K562 (cell line): ENCODE measurements at regions not wholly inside any gene's neighbourhood (a gene's known extent, or its start where the extent isn't known, plus 50 kb on each side); places are given as distances from the start of the nearest gene placed in this dataset.

ENCODE experiments used
- ATAC-seq: fragments of 200-7000 bp; cut with Tn5 transposase; 3 replicates; pipeline ENCODE4 v1.9.1; 2020; ENCODE audit warnings: moderate library complexity
- BruUV-seq: library from RNA; stranded (reverse); fragments of 400-500 nt; replicated peaks from 2 replicates; lab custom pipeline; 2021; lab: Mats Ljungman, UMichigan
- CTCF ChIA-PET: fragments of 300-600 bp; formaldehyde crosslinking; extraction: SDS; loops from one replicate; lab custom pipeline; 2021; ENCODE audit warnings: low intra/inter-chr PET ratio; lab: Yijun Ruan, JAX
- POLR2A ChIA-PET: fragments of 300-600, 350-650 bp; sonication (Branson Sonifier 250); formaldehyde crosslinking; extraction: SDS; loops from one replicate; lab custom pipeline; 2021; ENCODE audit warnings: antibody characterized with exemption, inconsistent platforms; lab: Yijun Ruan, JAX
- DNase-seq, 4 experiments: peaks; one replicate each; pipeline versions ENCODE4 v3.0.0 to v3.0.0-alpha.2; 2011 to 2018; ENCODE audit warnings: low spot score in 3 of 4, mixed read lengths in 3 of 4; ENCODE audit errors: extremely low read depth in 1 of 4
- FAIRE-seq: peaks from 2 replicates; lab custom pipeline; 2011; peaks lifted over from hg19 to GRCh38; lab: Jason Lieb, UNC
- H2AFZ ChIP-seq: 2 replicates; pipeline ENCODE4 v1.6.0; 2011; ENCODE audit warnings: low read depth, low read length, control low read depth, inconsistent platforms
- H3K27ac ChIP-seq: fragments of 200-600 bp; 3 replicates; pipeline ENCODE4 v1.8.0; 2011; ENCODE audit warnings: low read depth, mild to moderate bottlenecking, control low read depth, inconsistent platforms, low read length, moderate library complexity, mixed read lengths; ENCODE audit errors: extremely low read depth
- H3K27me3 ChIP-seq, 2 experiments: fragments of 300-600 bp in 1 of 2; 2 replicates in 1 of 2; 3 replicates in 1 of 2; pipeline versions ENCODE4 v1.6.0 to v1.8.0; 2011; ENCODE audit warnings: inconsistent platforms in 2 of 2, low read length in 2 of 2, mild to moderate bottlenecking in 1 of 2, mixed read lengths in 1 of 2, moderate library complexity in 1 of 2; ENCODE audit not compliant: control insufficient read depth in 2 of 2, insufficient read depth in 2 of 2
- H3K36me3 ChIP-seq: fragments of 300-600 bp; 3 replicates; pipeline ENCODE4 v1.8.0; 2011; ENCODE audit warnings: mild to moderate bottlenecking, low read length, inconsistent platforms; ENCODE audit not compliant: control insufficient read depth, insufficient read depth
- H3K4me1 ChIP-seq, 2 experiments: fragments of 200-600 bp in 1 of 2; replicated peaks in 1 of 2; 2 replicates in 1 of 2; 3 replicates in 1 of 2; pipeline versions ENCODE4 v1.5.1 to v1.8.0; 2011; ENCODE audit warnings: inconsistent platforms in 2 of 2, low read length in 2 of 2, mild to moderate bottlenecking in 1 of 2, mixed read lengths in 1 of 2, moderate library complexity in 1 of 2; ENCODE audit not compliant: control insufficient read depth in 2 of 2, insufficient read depth in 2 of 2
- H3K4me2 ChIP-seq: 2 replicates; pipeline ENCODE4 v1.6.1; 2011; ENCODE audit warnings: low read length, control low read depth, inconsistent platforms, mixed read lengths; ENCODE audit not compliant: insufficient read depth
- H3K4me3 ChIP-seq: fragments of 200-600 bp; sonication (generic), shearing (Covaris generic); 2 replicates; pipeline ENCODE4 v1.5.1; 2016; ENCODE audit warnings: control low read depth, inconsistent platforms
- H3K79me2 ChIP-seq: fragments of 200-600 bp; 3 replicates; pipeline ENCODE4 v1.8.0; 2011; ENCODE audit warnings: low read length, inconsistent platforms; ENCODE audit not compliant: control insufficient read depth, insufficient read depth
- H3K9ac ChIP-seq, 2 experiments: 2 replicates each; pipeline versions ENCODE4 v1.6.0 to v1.6.1; 2011; ENCODE audit warnings: low read depth in 2 of 2, low read length in 2 of 2, control low read depth in 1 of 2, inconsistent platforms in 1 of 2, mild to moderate bottlenecking in 1 of 2, mixed read lengths in 1 of 2; ENCODE audit not compliant: insufficient read depth in 1 of 2
- H3K9me1 ChIP-seq: one replicate; pipeline ENCODE4 v1.6.0; 2011; ENCODE audit warnings: inconsistent platforms, mild to moderate bottlenecking, low read length, moderate library complexity; ENCODE audit not compliant: control insufficient read depth, insufficient read depth
- H3K9me3 ChIP-seq: replicated peaks from 2 replicates; pipeline ENCODE4 v1.5.1; 2011; ENCODE audit warnings: low read depth, low read length, inconsistent platforms; ENCODE audit not compliant: control insufficient read depth, insufficient read depth
- H4K20me1 ChIP-seq: replicated peaks from 2 replicates; pipeline ENCODE4 v1.6.1; 2011; ENCODE audit warnings: low read length, inconsistent platforms, mixed read lengths; ENCODE audit not compliant: control insufficient read depth, insufficient read depth
- BRD9 ChIP-seq: fragments of 450-650 bp; IDR thresholded peaks from 2 replicates; pipeline ENCODE4 v1.6.1; 2018; ENCODE audit warnings: low read depth; ENCODE audit not compliant: partially characterized antibody
- ZKSCAN3 ChIP-seq: fragments of 250-450 bp; sonication (Bioruptor Pico); IDR thresholded peaks from 2 replicates; pipeline ENCODE4 v1.4.0; 2020
- ZNF212 ChIP-seq: fragments of 450-650 bp; formaldehyde crosslinking; IDR thresholded peaks from 2 replicates; pipeline ENCODE4 v1.4.0; 2020; ENCODE audit warnings: mild to moderate bottlenecking
- ZNF324 ChIP-seq: fragments of 250-450 bp; sonication (Bioruptor Pico); IDR thresholded peaks from 2 replicates; pipeline ENCODE4 v1.4.0; 2020; ENCODE audit warnings: mild to moderate bottlenecking
- WGBS: fragments of 100-300 bp; shearing (Covaris generic); methylation state at CpG from one replicate; pipeline ENCODE4 v1.1.6; 2016; ENCODE audit warnings: low coverage, mixed read lengths; ENCODE audit not compliant: insufficient coverage; ENCODE audit errors: missing lambda C conversion rate; 5-methylcytosine and 5-hydroxymethylcytosine counted together
- in situ Hi-C: fragments of 300-500 bp; cut with MboI; formaldehyde crosslinking; loops from 4 replicates; pipeline ENCODE4 v1.15.0; 2018; ENCODE audit warnings: inconsistent platforms, mixed read lengths
- intact Hi-C: fragments of 100-400 bp; cut with micrococcal nuclease; formaldehyde crosslinking; loops from 2 replicates; pipeline ENCODE4 v1.14.2; 2022
- TF ChIP-seq, protein P1 (sequence below): sonication (generic); formaldehyde crosslinking; IDR thresholded peaks from 2 replicates; pipeline ENCODE4 v1.8.0; 2022; ENCODE audit warnings: missing genetic modification reagents, mild to moderate bottlenecking, moderate library complexity, borderline replicate concordance
- TF ChIP-seq, protein P2 (sequence below), 2 experiments: fragments of 450-650 bp; IDR thresholded peaks; 2 replicates each; pipeline ENCODE4 v1.6.1; 2016; ENCODE audit warnings: mild to moderate bottlenecking in 2 of 2, borderline replicate concordance in 1 of 2, low read depth in 1 of 2, moderate library complexity in 1 of 2
- TF ChIP-seq, protein P3 (sequence below): fragments of 200-800 bp; sonication (Bioruptor generic); IDR thresholded peaks from 2 replicates; pipeline ENCODE4 v1.6.1; 2017; ENCODE audit warnings: missing genetic modification characterization, missing compliant biosample characterization
- TF ChIP-seq, protein P4 (sequence below): fragments of 250-450 bp; sonication (Bioruptor Pico); IDR thresholded peaks from 2 replicates; pipeline ENCODE4 v1.6.1; 2021; ENCODE audit warnings: mild to moderate bottlenecking
- TF ChIP-seq, protein P5 (sequence below): sonication (generic); formaldehyde crosslinking; IDR thresholded peaks from 2 replicates; pipeline ENCODE4 v1.4.0; 2020; ENCODE audit warnings: mild to moderate bottlenecking, missing genetic modification reagents

DNA sequence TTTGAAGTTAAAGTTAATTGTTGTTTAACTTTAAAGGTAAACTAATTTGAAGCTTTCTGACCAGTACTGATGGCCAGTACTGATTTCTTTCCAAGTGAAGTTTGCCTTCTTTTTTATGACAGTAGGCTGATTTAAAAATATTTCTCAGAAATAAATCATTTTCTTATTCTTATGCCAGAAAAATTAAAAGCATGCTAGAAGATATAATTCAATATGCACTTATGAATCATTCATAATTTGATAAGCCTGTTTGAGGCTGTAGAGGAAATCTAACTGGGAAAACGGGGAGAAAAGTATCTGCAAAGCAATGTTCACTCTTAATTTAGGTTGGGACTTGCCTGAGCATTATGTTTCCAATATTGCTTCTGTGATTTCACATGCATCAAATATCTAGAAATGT lies 1112.0 kb upstream of the INTU start:
- in situ Hi-C loops: no loop called here
- 78% methylated on average over 1 of the region's 1 CpG for WGBS
- FAIRE-seq: no peak
- TF ChIP-seq, protein P1, sequence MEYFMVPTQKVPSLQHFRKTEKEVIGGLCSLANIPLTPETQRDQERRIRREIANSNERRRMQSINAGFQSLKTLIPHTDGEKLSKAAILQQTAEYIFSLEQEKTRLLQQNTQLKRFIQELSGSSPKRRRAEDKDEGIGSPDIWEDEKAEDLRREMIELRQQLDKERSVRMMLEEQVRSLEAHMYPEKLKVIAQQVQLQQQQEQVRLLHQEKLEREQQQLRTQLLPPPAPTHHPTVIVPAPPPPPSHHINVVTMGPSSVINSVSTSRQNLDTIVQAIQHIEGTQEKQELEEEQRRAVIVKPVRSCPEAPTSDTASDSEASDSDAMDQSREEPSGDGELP (CRISPR knock-in tag): no peak
- TF ChIP-seq BRD9 (no peak), ZNF212 (CRISPR knock-in tag) (no peak), ZNF324 (CRISPR knock-in tag) (no peak), ZKSCAN3 (CRISPR knock-in tag) (no peak)
- TF ChIP-seq, protein P2, sequence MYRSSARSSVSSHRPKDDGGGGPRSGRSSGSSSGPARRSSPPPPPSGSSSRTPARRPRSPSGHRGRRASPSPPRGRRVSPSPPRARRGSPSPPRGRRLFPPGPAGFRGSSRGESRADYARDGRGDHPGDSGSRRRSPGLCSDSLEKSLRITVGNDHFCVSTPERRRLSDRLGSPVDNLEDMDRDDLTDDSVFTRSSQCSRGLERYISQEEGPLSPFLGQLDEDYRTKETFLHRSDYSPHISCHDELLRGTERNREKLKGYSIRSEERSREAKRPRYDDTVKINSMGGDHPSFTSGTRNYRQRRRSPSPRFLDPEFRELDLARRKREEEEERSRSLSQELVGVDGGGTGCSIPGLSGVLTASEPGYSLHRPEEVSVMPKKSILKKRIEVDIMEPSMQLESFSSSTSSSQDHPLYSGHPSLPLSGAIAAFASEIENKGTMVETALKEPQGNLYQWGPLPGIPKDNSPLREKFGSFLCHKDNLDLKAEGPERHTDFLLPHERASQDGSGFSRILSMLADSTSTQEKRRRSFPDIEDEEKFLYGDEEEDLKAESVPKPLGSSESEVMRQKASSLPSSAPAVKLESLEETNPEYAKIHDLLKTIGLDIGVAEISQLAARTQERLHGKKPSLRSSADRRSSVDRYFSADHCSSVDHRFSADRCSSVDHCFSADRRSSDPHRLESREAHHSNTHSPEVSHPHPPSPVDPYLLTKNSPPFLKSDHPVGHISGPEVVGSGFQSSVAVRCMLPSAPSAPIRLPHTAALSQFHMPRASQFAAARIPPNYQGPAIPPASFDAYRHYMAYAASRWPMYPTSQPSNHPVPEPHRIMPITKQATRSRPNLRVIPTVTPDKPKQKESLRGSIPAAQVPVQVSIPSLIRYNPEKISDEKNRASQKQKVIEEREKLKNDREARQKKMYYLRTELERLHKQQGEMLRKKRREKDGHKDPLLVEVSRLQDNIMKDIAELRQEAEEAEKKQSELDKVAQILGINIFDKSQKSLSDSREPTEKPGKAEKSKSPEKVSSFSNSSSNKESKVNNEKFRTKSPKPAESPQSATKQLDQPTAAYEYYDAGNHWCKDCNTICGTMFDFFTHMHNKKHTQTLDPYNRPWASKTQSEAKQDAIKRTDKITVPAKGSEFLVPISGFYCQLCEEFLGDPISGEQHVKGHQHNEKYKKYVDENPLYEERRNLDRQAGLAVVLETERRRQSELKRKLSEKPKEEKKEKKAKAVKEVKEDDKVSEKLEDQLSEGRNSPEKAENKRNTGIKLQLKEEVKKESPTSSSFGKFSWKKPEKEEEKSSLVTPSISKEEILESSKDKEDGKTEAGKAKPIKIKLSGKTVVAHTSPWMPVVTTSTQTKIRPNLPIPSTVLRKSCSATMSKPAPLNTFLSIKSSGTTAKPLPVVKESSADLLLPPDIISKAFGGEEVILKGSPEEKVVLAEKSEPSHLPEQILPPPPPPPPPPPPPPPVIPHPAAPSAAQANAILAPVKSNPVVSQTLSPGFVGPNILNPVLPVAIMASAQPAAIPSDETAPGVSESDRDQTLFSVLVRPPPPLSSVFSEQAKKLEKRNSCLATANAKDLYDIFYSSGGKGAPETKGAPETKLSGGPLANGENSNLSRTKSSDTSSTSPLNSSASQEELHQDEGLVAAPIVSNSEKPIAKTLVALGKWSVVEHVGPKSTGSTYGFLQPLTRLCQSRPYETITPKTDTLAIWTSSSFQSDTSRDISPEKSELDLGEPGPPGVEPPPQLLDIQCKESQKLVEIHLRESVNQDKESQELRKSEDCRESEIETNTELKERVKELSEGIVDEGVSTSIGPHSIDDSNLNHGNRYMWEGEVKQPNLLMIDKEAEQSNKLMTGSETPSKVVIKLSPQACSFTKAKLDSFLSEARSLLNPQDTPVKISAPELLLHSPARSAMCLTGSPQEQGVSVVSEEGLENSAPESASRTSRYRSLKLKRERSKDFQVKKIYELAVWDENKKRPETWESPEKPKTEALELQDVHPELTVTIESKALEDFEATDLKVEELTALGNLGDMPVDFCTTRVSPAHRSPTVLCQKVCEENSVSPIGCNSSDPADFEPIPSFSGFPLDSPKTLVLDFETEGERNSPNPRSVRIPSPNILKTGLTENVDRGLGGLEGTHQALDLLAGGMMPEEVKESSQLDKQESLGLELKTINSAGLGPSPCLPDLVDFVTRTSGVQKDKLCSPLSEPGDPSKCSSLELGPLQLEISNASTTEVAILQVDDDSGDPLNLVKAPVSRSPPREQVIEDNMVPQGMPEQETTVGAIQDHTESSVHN (IDR thresholded peaks at IDR 0.05; ENCODE audit: borderline replicate concordance in 1 of 2, low read depth in 1 of 2): no peak
- TF ChIP-seq, protein P3, sequence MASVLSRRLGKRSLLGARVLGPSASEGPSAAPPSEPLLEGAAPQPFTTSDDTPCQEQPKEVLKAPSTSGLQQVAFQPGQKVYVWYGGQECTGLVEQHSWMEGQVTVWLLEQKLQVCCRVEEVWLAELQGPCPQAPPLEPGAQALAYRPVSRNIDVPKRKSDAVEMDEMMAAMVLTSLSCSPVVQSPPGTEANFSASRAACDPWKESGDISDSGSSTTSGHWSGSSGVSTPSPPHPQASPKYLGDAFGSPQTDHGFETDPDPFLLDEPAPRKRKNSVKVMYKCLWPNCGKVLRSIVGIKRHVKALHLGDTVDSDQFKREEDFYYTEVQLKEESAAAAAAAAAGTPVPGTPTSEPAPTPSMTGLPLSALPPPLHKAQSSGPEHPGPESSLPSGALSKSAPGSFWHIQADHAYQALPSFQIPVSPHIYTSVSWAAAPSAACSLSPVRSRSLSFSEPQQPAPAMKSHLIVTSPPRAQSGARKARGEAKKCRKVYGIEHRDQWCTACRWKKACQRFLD (CRISPR knock-in tag): no peak
- TF ChIP-seq, protein P4, sequence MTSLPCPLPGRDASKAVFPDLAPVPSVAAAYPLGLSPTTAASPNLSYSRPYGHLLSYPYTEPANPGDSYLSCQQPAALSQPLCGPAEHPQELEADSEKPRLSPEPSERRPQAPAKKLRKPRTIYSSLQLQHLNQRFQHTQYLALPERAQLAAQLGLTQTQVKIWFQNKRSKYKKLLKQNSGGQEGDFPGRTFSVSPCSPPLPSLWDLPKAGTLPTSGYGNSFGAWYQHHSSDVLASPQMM: no peak
- TF ChIP-seq, protein P5, sequence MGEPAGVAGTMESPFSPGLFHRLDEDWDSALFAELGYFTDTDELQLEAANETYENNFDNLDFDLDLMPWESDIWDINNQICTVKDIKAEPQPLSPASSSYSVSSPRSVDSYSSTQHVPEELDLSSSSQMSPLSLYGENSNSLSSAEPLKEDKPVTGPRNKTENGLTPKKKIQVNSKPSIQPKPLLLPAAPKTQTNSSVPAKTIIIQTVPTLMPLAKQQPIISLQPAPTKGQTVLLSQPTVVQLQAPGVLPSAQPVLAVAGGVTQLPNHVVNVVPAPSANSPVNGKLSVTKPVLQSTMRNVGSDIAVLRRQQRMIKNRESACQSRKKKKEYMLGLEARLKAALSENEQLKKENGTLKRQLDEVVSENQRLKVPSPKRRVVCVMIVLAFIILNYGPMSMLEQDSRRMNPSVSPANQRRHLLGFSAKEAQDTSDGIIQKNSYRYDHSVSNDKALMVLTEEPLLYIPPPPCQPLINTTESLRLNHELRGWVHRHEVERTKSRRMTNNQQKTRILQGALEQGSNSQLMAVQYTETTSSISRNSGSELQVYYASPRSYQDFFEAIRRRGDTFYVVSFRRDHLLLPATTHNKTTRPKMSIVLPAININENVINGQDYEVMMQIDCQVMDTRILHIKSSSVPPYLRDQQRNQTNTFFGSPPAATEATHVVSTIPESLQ (CRISPR knock-in tag): no peak

More for the DNA sequence above, 1112.0 kb upstream of the INTU start:
- peaks cover 5% of the 10 kb centered on the region; the same call in 1 of the 3 replicates for H3K36me3 ChIP-seq
- H3K9ac ChIP-seq: no peak overlapping the region
- ChIA-PET CTCF (no interaction called here), POLR2A (no interaction called here)
- 0 out of 2 replicates have a peak, but pooled peaks cover 3% of the 10 kb centered on the region for H3K9me3 ChIP-seq
- DNase-seq: no peak
- no peaks in the 10 kb centered on the region for H3K27me3 ChIP-seq
- ATAC-seq: no peak
- no peak overlapping the region for H3K4me2 ChIP-seq
- no peaks in the 10 kb centered on the region for H4K20me1 ChIP-seq
- H3K4me3 ChIP-seq: no peak overlapping the region
- intact Hi-C loops: no loop called here
- no peaks in the 10 kb centered on the region for H3K9me1 ChIP-seq
- no TSS peak for BruUV-seq
- H3K27ac ChIP-seq: no peak overlapping the region
- peaks cover 7% of the 10 kb centered on the region; the same call in 2 of the 3 replicates for H3K79me2 ChIP-seq
- no peak overlapping the region for H2AFZ ChIP-seq
- H3K4me1 ChIP-seq: no peaks in the 10 kb centered on the region
